ENCODE measurements at regions not wholly inside any gene's neighbourhood (a gene's known extent, or its start where the extent isn't known, plus 50 kb on each side); places are given as distances from the start of the nearest gene placed in this dataset.

- DNase-seq (ENCODE audit: low spot score in 2 of 2) = no peak
- Histone ChIP-seq H3K27me3 (no peaks in the 10 kb centered on the region), H3K4me1 (no peaks in the 10 kb centered on the region), H3K4me3 (no peak overlapping the region), H3K27ac (no peak overlapping the region), H3K9me3 (no peaks in the 10 kb centered on the region), H3K36me3 (no peaks in the 10 kb centered on the region)
- WGBS, 2 donors = 78 to 80% methylated on average over 2 of the region's 2 CpGs
- TF ChIP-seq CTCF (IDR thresholded peaks at IDR 0.05) = no peak
- no peak for TF ChIP-seq EP300 (IDR thresholded peaks at IDR 0.05)
- no peak for TF ChIP-seq POLR2A (IDR thresholded peaks at IDR 0.05)
Measured at GRCh38 chr13:58827904-58828303, 1196.4 kb downstream of the PCDH17 start.

GRCh38 chr13:58830841-58831240 is 1199.3 kb downstream of the PCDH17 start:
- H3K27ac ChIP-seq = no peak overlapping the region
- TF ChIP-seq CTCF (IDR thresholded peaks at IDR 0.05) (no peak), EP300 (IDR thresholded peaks at IDR 0.05) (no peak)
- H3K36me3 ChIP-seq = no peaks in the 10 kb centered on the region
- DNase-seq (ENCODE audit: low spot score in 2 of 2) = no peak
- H3K4me3 ChIP-seq = no peak overlapping the region
- no peaks in the 10 kb centered on the region for H3K9me3 ChIP-seq
- 36 to 42% methylated on average over 1 of the region's 1 CpG for WGBS, 2 donors
- no peaks in the 10 kb centered on the region for H3K27me3 ChIP-seq
- H3K4me1 ChIP-seq = no peaks in the 10 kb centered on the region

- Histone ChIP-seq H3K36me3 (no peaks in the 10 kb centered on the region), H3K9me3 (peaks cover 0 to 6% (median 0%) of the 10 kb centered on the region in 4 donors), H3K27me3 (no peaks in the 10 kb centered on the region), H3K4me3 (no peak overlapping the region), H3K27ac (no peak overlapping the region), H3K4me1 (no peaks in the 10 kb centered on the region)
- TF ChIP-seq POLR2A (IDR thresholded peaks at IDR 0.05) (no peak), CTCF (IDR thresholded peaks at IDR 0.05) (no peak), EP300 (IDR thresholded peaks at IDR 0.05) (no peak)
- WGBS, 2 donors = 75 to 78% methylated on average over 1 of the region's 1 CpG
- DNase-seq (ENCODE audit: low spot score in 2 of 2) = no peak
Measured at GRCh38 chr13:58838615-58839014, 1207.1 kb downstream of the PCDH17 start.

- no peak for DNase-seq (ENCODE audit: low spot score in 2 of 2)
- H3K4me1 ChIP-seq = no peaks in the 10 kb centered on the region
Measured at GRCh38 chr13:58843071-58843470, 1211.5 kb downstream of the PCDH17 start.

GRCh38 chr13:58843567-58843966 is 1212.0 kb downstream of the PCDH17 start:
- no peak for DNase-seq (ENCODE audit: low spot score in 2 of 2)
- Histone ChIP-seq H3K27me3 (no peaks in the 10 kb centered on the region), H3K4me1 (no peaks in the 10 kb centered on the region), H3K27ac (no peak overlapping the region), H3K4me3 (no peak overlapping the region), H3K36me3 (no peaks in the 10 kb centered on the region), H3K9me3 (peaks cover 0 to 28% (median 2%) of the 10 kb centered on the region in 4 donors)
- WGBS, 2 donors = 86 to 87% methylated on average over 6 of the region's 6 CpGs
- TF ChIP-seq EP300 (IDR thresholded peaks at IDR 0.05) (no peak), CTCF (IDR thresholded peaks at IDR 0.05) (no peak), POLR2A (IDR thresholded peaks at IDR 0.05) (no peak)

More at GRCh38 chr13:58843071-58843470, 1211.5 kb downstream of the PCDH17 start:
- Histone ChIP-seq H3K27me3 (no peaks in the 10 kb centered on the region), H3K36me3 (no peaks in the 10 kb centered on the region), H3K9me3 (peaks cover 0 to 28% (median 2%) of the 10 kb centered on the region in 4 donors), H3K27ac (no peak overlapping the region), H3K4me3 (no peak overlapping the region)
- no peak for TF ChIP-seq POLR2A (IDR thresholded peaks at IDR 0.05)
- TF ChIP-seq CTCF (IDR thresholded peaks at IDR 0.05) = no peak
- no peak for TF ChIP-seq EP300 (IDR thresholded peaks at IDR 0.05)
- WGBS, 2 donors = 57 to 72% methylated on average over 6 of the region's 6 CpGs

All from tibial nerve (tissue), 4 donors.